Astrocyte of the cerebellum (primary cell): ENCODE measurements at regions not wholly inside any gene's neighbourhood (a gene's known extent, or its start where the extent isn't known, plus 50 kb on each side); places are given as distances from the start of the nearest gene placed in this dataset.

Source experiments
- DNase-seq: peaks from one replicate; pipeline ENCODE4 v3.0.0-alpha.2; 2011; ENCODE audit warnings: low read depth
- H3K4me3 ChIP-seq: 2 replicates; pipeline ENCODE4 v1.5.1; 2011; ENCODE audit warnings: mild to moderate bottlenecking, low read depth, low read length, moderate library complexity
- in situ Hi-C: cut with HindIII; loops from 2 replicates; pipeline ENCODE4 v1.10.0; 2017; ENCODE audit warnings: low sequenced_read_pairs
- TF ChIP-seq, protein P1 (sequence below): IDR thresholded peaks from 2 replicates; pipeline ENCODE4 v1.5.1; 2012; ENCODE audit warnings: low read length, low read depth, moderate library complexity, mild to moderate bottlenecking; ENCODE audit errors: missing control alignments

GRCh38 chr4:4643306-4643705, 101.5 kb upstream of the STX18 start:
- no peak for DNase-seq
- no peak overlapping the region for H3K4me3 ChIP-seq
- in situ Hi-C loops, result no loop called here
- TF ChIP-seq, protein P1, sequence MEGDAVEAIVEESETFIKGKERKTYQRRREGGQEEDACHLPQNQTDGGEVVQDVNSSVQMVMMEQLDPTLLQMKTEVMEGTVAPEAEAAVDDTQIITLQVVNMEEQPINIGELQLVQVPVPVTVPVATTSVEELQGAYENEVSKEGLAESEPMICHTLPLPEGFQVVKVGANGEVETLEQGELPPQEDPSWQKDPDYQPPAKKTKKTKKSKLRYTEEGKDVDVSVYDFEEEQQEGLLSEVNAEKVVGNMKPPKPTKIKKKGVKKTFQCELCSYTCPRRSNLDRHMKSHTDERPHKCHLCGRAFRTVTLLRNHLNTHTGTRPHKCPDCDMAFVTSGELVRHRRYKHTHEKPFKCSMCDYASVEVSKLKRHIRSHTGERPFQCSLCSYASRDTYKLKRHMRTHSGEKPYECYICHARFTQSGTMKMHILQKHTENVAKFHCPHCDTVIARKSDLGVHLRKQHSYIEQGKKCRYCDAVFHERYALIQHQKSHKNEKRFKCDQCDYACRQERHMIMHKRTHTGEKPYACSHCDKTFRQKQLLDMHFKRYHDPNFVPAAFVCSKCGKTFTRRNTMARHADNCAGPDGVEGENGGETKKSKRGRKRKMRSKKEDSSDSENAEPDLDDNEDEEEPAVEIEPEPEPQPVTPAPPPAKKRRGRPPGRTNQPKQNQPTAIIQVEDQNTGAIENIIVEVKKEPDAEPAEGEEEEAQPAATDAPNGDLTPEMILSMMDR, result no peak

GRCh38 chr4:4642496-4643000, 100.7 kb upstream of the STX18 start:
- in situ Hi-C loops, result no loop called here
- TF ChIP-seq, protein P1, result no peak
- no peak overlapping the region for H3K4me3 ChIP-seq
- no peak for DNase-seq

DNA sequence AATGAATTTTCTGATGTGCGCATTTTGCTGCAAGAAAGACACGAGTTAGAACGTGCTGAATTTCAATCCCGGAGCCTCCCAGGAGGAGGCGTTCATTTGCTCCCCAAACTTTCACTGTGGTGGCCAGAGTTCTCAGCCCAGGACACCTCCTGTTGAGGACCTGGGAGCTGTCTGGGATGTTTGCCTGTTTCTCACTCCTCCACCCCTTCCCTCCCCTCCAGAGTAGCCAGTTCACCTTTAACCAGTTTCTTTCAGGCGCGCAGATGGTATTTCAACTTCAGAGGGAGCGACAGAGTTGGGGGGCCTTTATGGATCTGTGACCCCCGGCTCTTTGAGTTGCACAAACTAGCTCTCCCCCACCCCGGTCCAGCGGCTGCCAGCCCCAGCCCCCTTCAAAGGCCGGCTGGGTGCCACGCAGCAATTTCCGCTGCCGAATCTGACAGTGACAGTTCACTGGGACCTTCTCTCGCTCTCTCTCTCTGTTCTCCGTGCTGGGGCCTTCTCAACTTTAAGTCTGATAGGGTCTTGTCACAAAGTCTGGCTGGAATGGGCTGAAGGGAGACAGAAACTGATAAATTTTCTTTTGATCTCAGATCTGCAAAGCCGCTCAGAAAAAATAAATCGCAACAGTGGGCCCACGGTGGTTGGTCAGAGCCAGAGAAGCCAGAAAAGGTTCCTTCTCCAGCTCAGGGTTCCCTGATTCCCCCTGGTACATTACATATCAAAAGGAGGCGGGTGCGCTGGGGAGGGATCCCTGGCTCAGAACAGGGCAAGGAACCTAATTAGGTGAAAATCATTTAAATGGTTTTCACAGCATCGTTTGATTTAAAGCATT, 100.0 kb upstream of the STX18 start:
- TF ChIP-seq, protein P1, result no peak
- no peak overlapping the region for H3K4me3 ChIP-seq
- no peak for DNase-seq
- in situ Hi-C loops, result no loop called here

DNA sequence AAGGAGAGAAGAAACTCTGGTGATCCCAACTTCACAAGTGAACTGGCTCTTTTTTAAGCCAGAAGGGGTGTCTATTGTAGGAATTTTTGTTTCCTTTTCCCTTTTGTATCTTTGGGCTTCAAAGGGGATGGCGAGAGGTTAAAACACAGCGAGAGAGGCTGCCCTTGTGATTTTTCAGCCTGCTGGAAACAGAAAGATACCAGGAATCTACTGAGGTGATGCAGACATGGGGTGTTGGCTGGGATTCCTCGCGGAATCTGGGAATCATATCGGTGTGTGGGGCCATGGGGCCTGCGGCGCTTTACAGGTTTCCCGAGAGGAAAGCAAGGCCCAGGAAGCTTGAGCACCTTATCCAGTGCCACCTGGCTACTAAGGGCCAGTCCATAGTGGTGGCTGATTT, 99.4 kb upstream of the STX18 start:
- in situ Hi-C loops, result no loop called here
- TF ChIP-seq, protein P1, result no peak
- H3K4me3 ChIP-seq, result no peak overlapping the region
- no peak for DNase-seq

DNA sequence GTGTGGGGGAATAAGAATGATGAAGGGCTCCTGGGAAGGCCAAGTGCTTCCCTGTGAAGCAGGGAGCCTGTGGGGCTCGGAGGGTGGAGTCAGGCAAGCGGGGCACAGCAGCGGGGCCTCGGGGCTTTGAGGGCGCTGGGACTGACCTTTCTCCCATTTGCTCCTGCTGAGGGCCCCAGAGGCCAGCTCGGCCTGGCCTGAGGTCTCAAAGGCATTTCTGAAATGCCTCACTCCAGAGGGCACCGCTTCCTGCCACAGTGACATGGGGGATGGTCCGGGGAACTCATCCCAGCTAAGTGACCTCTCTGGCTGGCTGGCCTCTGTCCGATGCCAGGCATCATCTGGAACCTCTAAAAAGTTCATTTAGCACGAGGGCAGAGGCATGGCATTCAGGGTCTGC, 98.8 kb upstream of the STX18 start:
- TF ChIP-seq, protein P1, result no peak
- in situ Hi-C loops, result no loop called here
- no peak overlapping the region for H3K4me3 ChIP-seq
- DNase-seq, result no peak

GRCh38 chr4:4639370-4639769, 97.5 kb upstream of the STX18 start:
- no peak for DNase-seq
- no peak overlapping the region for H3K4me3 ChIP-seq
- TF ChIP-seq, protein P1, result no peak
- in situ Hi-C loops, result no loop called here
